DOHH2 (cell line): ENCODE measurements at regions not wholly inside any gene's neighbourhood (a gene's known extent, or its start where the extent isn't known, plus 50 kb on each side); places are given as distances from the start of the nearest gene placed in this dataset.

ENCODE experiments used
- CTCF ChIP-seq: fragments of 200-600 bp; sonication (generic); IDR thresholded peaks from one replicate; pipeline ENCODE4 v1.5.1; 2014; ENCODE audit warnings: antibody characterized with exemption, mild to moderate bottlenecking, low read depth, low read length; ENCODE audit not compliant: poor library complexity, severe bottlenecking
- EZH2phosphoT487 ChIP-seq: fragments of 200-600 bp; sonication (generic); IDR thresholded peaks from 2 replicates; pipeline ENCODE4 v1.6.1; 2017; ENCODE audit warnings: borderline replicate concordance, mild to moderate bottlenecking, antibody characterized with exemption, low read length, moderate library complexity, mixed read lengths

- TF ChIP-seq CTCF, result no peak
- no peak for TF ChIP-seq EZH2phosphoT487
These were observed 614.7 kb downstream of the ISL1 start for GRCh38 chr5:51997949-51998348.
